ENCODE measurements at regions not wholly inside any gene's neighbourhood (a gene's known extent, or its start where the extent isn't known, plus 50 kb on each side); places are given as distances from the start of the nearest gene placed in this dataset.

DNA sequence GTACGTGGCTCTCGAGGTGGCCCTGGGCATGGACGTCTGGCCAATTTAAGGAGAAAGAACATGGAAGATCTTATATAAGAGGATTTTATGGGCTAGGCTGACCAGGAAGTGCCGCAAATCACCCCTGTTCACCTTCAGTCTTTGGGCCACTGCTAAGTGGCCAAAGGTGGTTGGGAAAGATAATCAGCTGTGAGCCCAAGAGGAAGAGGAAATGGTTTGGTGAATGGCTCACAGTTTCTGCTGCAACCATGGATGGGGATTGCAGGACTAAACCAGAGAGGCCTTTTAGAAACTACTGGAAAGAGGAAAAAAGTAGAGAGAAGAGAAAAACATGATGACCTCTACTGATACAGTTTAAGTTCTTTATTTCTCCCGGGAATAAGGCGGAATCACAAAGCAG is 96.0 kb upstream of the ARHGAP20 start:
- TF ChIP-seq, protein P1, sequence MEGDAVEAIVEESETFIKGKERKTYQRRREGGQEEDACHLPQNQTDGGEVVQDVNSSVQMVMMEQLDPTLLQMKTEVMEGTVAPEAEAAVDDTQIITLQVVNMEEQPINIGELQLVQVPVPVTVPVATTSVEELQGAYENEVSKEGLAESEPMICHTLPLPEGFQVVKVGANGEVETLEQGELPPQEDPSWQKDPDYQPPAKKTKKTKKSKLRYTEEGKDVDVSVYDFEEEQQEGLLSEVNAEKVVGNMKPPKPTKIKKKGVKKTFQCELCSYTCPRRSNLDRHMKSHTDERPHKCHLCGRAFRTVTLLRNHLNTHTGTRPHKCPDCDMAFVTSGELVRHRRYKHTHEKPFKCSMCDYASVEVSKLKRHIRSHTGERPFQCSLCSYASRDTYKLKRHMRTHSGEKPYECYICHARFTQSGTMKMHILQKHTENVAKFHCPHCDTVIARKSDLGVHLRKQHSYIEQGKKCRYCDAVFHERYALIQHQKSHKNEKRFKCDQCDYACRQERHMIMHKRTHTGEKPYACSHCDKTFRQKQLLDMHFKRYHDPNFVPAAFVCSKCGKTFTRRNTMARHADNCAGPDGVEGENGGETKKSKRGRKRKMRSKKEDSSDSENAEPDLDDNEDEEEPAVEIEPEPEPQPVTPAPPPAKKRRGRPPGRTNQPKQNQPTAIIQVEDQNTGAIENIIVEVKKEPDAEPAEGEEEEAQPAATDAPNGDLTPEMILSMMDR (IDR thresholded peaks at IDR 0.05; ENCODE audit: low read length), result no peak
- TF ChIP-seq EZH2 (optimal IDR thresholded peaks at IDR 0.05; ENCODE audit: low read depth, low read length) (no peak), EZH2phosphoT487 (IDR thresholded peaks at IDR 0.05; ENCODE audit: low read length) (no peak)

Data from MM.1S (cell line).